H1 (cell line): ENCODE measurements at regions not wholly inside any gene's neighbourhood (a gene's known extent, or its start where the extent isn't known, plus 50 kb on each side); places are given as distances from the start of the nearest gene placed in this dataset.

Source experiments
- BCL11A ChIP-seq, 2 experiments: IDR thresholded peaks; one replicate each; pipeline ENCODE4 v1.6.1; 2011; ENCODE audit warnings: low read depth in 2 of 2, low read length in 2 of 2, mild to moderate bottlenecking in 2 of 2
- BRCA1 ChIP-seq: IDR thresholded peaks from 2 replicates; pipeline ENCODE4 v1.6.1; 2012; ENCODE audit warnings: low read depth, low read length, improper control_type of control experiment
- CTCF ChIP-seq, 3 experiments: IDR thresholded peaks; 1 replicate in 2 of 3; 2 replicates in 1 of 3; pipeline versions ENCODE4 v1.5.1 to v1.6.1; 2011; ENCODE audit warnings: low read length in 3 of 3, mild to moderate bottlenecking in 3 of 3, inconsistent platforms in 2 of 3, low read depth in 1 of 3, moderate library complexity in 1 of 3; ENCODE audit not compliant: insufficient read depth in 1 of 3; ENCODE audit errors: control extremely low read depth in 1 of 3
- EGR1 ChIP-seq: IDR thresholded peaks from 2 replicates; pipeline ENCODE4 v1.6.1; 2011; ENCODE audit warnings: low read depth, low read length, borderline replicate concordance
- FOSL1 ChIP-seq: IDR thresholded peaks from 2 replicates; pipeline ENCODE4 v1.6.1; 2011; ENCODE audit warnings: mild to moderate bottlenecking, low read depth, low read length, moderate library complexity; ENCODE audit not compliant: insufficient read depth
- GABPA ChIP-seq: IDR thresholded peaks from 2 replicates; pipeline ENCODE4 v1.6.1; 2011; ENCODE audit warnings: mild to moderate bottlenecking, low read length, moderate library complexity, borderline replicate concordance; ENCODE audit not compliant: insufficient read depth
- HDAC6 ChIP-seq: IDR thresholded peaks from one replicate; pipeline ENCODE4 v1.7.1; 2012; ENCODE audit warnings: low read depth, mild to moderate bottlenecking, inconsistent platforms, low read length, moderate library complexity
- POLR2AphosphoS5 ChIP-seq: IDR thresholded peaks from 2 replicates; pipeline ENCODE4 v1.6.1; 2011; ENCODE audit warnings: low read depth, low read length
- SP1 ChIP-seq: IDR thresholded peaks from 2 replicates; pipeline ENCODE4 v1.6.1; 2011; ENCODE audit warnings: low read depth, low read length

- TF ChIP-seq CTCF (IDR thresholded peaks at IDR 0.05; ENCODE audit: control extremely low read depth in 1 of 3, insufficient read depth in 1 of 3, low read depth in 1 of 3, low read length in 3 of 3) (no peak), SP1 (no peak), POLR2AphosphoS5 (no peak), GABPA (no peak), HDAC6 (no peak), BRCA1 (no peak), EGR1 (no peak), BCL11A (IDR thresholded peaks at IDR 0.05; ENCODE audit: low read depth in 2 of 2, low read length in 2 of 2) (no peak), FOSL1 (no peak)
These were observed 93.5 kb downstream of the NPIPB11 start for GRCh38 chr16:29312835-29313558.
